ENCODE measurements at regions not wholly inside any gene's neighbourhood (a gene's known extent, or its start where the extent isn't known, plus 50 kb on each side); places are given as distances from the start of the nearest gene placed in this dataset.

DNA sequence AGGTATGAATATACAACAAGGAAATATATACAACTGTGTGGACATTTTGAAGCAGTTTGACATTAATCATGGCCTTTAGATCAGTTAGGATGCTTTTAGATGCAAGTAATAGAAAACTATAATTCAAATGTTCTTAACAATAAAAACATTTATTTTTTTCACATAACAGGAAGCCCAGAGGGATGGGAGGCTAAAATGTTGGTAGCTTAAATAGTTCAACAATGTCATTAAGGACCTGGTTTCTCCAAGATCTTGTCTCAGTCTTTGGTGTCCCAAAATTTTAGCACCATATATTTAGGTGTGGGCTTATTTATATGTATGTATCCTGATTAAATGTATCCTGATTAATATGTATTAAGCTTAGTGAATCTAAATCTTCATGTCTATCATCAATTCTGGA is 292.4 kb downstream of the NUAK1 start:
- H3K4me3 ChIP-seq (replicated peaks in 1 of 2; ENCODE audit: low read depth in 2 of 2, low read length in 2 of 2), result no peak overlapping the region
- no peak for DNase-seq (ENCODE audit: low read depth in 2 of 2)

DNA sequence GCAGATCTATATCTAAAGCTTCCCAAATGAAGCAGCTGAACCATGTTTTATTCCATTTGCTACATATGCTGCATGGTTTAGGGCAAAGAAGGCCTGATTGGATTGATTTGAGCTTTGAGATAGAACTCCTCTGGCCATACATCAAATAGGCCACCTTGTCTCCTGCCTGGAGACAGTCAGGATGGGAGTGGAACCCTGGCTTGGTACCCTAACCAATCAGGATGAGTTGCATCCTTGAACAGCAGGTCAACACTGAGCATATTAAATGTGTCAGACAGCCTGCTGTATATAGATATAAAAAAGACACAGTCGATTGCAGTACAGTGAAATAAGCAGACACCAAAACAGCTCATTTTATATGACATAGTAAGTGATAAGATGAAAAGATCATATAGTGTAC is 291.7 kb downstream of the NUAK1 start:
- TF ChIP-seq, protein P1, sequence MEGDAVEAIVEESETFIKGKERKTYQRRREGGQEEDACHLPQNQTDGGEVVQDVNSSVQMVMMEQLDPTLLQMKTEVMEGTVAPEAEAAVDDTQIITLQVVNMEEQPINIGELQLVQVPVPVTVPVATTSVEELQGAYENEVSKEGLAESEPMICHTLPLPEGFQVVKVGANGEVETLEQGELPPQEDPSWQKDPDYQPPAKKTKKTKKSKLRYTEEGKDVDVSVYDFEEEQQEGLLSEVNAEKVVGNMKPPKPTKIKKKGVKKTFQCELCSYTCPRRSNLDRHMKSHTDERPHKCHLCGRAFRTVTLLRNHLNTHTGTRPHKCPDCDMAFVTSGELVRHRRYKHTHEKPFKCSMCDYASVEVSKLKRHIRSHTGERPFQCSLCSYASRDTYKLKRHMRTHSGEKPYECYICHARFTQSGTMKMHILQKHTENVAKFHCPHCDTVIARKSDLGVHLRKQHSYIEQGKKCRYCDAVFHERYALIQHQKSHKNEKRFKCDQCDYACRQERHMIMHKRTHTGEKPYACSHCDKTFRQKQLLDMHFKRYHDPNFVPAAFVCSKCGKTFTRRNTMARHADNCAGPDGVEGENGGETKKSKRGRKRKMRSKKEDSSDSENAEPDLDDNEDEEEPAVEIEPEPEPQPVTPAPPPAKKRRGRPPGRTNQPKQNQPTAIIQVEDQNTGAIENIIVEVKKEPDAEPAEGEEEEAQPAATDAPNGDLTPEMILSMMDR (IDR thresholded peaks at IDR 0.05; ENCODE audit: low read depth, low read length), result no peak
- H3K4me3 ChIP-seq (replicated peaks in 1 of 2; ENCODE audit: low read depth in 2 of 2, low read length in 2 of 2), result no peak overlapping the region
- DNase-seq (ENCODE audit: low read depth in 2 of 2), result no peak

More for the DNA sequence above, 292.4 kb downstream of the NUAK1 start:
- TF ChIP-seq, protein P1 (IDR thresholded peaks at IDR 0.05; ENCODE audit: low read depth, low read length), result no peak

DNA sequence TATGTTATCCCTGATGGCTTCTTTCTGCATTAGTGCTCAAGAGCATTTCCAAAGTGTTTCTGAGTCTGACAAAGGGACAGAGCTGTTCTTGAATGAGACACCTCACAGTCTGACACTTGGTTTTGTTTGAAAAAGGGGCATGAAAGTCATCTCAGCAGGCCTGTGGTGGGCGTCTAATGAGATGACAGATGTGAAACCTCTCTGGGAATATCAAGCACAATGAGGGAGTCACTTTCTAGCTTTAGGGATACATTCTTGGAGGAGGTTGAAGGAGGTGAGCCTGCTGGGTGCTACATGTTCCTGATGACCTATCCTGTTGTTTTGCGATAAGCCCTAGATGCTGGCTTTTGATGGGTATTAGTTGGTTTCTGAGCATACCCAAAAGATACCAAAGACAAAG is 290.5 kb downstream of the NUAK1 start:
- H3K4me3 ChIP-seq (replicated peaks in 1 of 2; ENCODE audit: low read depth in 2 of 2, low read length in 2 of 2), result no peak overlapping the region
- DNase-seq (ENCODE audit: low read depth in 2 of 2), result no peak
- TF ChIP-seq, protein P1 (IDR thresholded peaks at IDR 0.05; ENCODE audit: low read depth, low read length), result no peak

DNA sequence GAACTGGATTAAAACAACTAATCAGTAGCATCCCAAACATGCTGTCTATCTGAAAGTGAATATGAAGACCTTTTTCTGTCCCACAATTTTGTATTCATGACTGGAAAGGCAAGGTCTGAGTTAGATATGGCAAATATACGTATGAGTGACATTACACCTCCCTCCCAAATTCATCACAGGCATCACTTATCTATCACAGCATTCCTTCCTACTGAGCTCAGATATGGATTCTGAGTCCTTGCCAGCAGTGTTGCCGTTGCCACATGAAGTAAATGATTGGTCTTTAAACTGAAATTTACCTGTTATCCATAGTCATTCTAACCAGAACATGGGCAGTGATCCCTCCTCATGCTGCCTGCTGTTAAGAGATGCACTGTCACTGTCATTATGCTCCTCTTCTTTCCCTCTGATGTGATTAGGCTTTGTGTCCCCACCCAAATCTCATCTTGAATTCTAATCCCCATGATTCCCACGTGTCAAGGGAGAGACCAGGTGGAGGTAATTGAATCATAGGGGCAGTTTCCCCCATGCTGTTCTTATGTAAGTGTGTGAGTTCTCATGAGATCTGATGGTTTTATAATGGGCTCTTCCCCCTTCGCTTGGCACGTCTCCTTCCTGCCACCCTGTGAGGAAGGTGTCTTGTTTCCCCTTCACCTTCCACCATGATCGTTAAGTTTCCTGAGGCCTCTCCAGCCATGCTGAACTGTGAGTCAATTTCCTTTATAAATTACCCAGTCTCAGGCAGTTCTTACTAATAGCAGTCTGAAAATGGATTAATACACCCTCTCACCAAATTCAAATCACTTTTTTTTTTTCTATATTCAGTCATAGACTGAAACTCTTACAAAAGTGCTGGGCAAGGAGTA is 288.4 kb downstream of the NUAK1 start:
- DNase-seq (ENCODE audit: low read depth in 2 of 2), result peak in 1 of 2 donors; percentile 6
- TF ChIP-seq, protein P1 (IDR thresholded peaks at IDR 0.05; ENCODE audit: low read depth, low read length), result no peak
- no peak overlapping the region for H3K4me3 ChIP-seq (replicated peaks in 1 of 2; ENCODE audit: low read depth in 2 of 2, low read length in 2 of 2)

DNA sequence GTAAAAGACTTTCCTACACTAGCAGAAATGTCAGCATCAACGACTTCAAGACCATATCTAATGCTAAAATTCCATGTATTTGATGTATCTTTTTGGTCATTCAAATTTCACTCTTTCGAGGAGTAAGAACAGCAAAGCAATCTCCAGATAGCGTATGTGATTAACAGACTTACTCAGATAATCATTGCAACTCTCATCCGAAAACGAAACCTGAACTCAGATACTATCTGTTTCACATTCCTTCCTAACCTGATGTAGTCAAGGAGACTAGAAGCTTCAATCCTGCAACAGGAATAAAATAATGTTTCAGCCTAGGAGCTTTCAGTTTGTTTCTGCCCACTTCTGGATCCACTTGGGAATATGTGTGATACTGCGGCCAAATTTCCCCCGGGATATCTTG is 286.3 kb downstream of the NUAK1 start:
- DNase-seq (ENCODE audit: low read depth in 2 of 2), result peak in 1 of 2 donors; percentile 15
- TF ChIP-seq, protein P1 (IDR thresholded peaks at IDR 0.05; ENCODE audit: low read depth, low read length), result no peak
- H3K4me3 ChIP-seq (replicated peaks in 1 of 2; ENCODE audit: low read depth in 2 of 2, low read length in 2 of 2), result no peak overlapping the region

DNA sequence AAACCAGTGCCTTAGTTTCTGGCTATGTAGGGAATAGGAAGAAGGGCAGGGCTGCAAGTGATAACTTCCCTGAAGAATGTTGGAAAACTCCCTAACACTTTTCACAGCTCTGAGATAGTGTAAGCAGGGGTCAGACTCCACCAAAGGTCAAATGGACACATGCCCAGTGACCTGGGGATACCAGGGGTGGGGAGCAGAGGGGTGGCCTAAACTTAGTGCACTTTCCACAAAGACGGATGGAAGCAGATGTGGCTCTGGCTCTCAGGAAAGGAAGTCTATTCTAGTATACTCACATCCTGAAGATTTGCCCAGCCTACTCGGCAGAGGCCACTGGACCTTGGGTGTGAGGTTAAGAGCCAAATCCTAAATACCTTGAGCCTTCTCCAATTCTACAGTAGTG is 285.8 kb downstream of the NUAK1 start:
- TF ChIP-seq, protein P1 (IDR thresholded peaks at IDR 0.05; ENCODE audit: low read depth, low read length), result no peak
- DNase-seq (ENCODE audit: low read depth in 2 of 2), result peak; percentile 9 to 70
- H3K4me3 ChIP-seq (replicated peaks in 1 of 2; ENCODE audit: low read depth in 2 of 2, low read length in 2 of 2), result no peak overlapping the region
